GM06990 (cell line): ENCODE measurements at regions not wholly inside any gene's neighbourhood (a gene's known extent, or its start where the extent isn't known, plus 50 kb on each side); places are given as distances from the start of the nearest gene placed in this dataset.
"Not testable (repeated sequence)": the region's sequence is repeated elsewhere in the genome, so short reads cannot be mapped to it uniquely, and the experiment has no call there.

Experiments
- DNase-seq: peaks from one replicate; pipeline ENCODE4 v3.0.0-alpha.2; 2011; ENCODE audit not compliant: insufficient read length; ENCODE audit errors: extremely low read depth
- H3K27me3 ChIP-seq: replicated peaks from 2 replicates; pipeline ENCODE4 v1.6.0; 2011; ENCODE audit warnings: low read length; ENCODE audit not compliant: control insufficient read depth, insufficient read depth
- H3K36me3 ChIP-seq: 2 replicates; pipeline ENCODE4 v1.5.1; 2011; ENCODE audit warnings: low read length; ENCODE audit not compliant: control insufficient read depth, insufficient read depth
- H3K4me3 ChIP-seq: replicated peaks from 2 replicates; pipeline ENCODE4 v1.5.1; 2011; ENCODE audit warnings: low read depth, mild to moderate bottlenecking, control low read depth, low read length
- CTCF ChIP-seq: IDR thresholded peaks from 2 replicates; pipeline ENCODE4 v1.5.1; 2011; ENCODE audit warnings: low read length, control low read depth, mild to moderate bottlenecking, inconsistent platforms; ENCODE audit not compliant: insufficient read depth, poor library complexity, severe bottlenecking

GRCh38 chr3:166688665-166689064, 691.4 kb downstream of the ZBBX start:
- no peaks in the 10 kb centered on the region for H3K27me3 ChIP-seq
- TF ChIP-seq CTCF, result no peak
- DNase-seq, result no peak
- H3K4me3 ChIP-seq, result no peak overlapping the region
- no peaks in the 10 kb centered on the region for H3K36me3 ChIP-seq

GRCh38 chr3:166685246-166685645, 694.9 kb downstream of the ZBBX start:
- H3K27me3 ChIP-seq, result no peaks in the 10 kb centered on the region
- H3K36me3 ChIP-seq, result no peaks in the 10 kb centered on the region
- TF ChIP-seq CTCF, result no peak
- no peak for DNase-seq
- no peak overlapping the region for H3K4me3 ChIP-seq

GRCh38 chr3:166684077-166684476, 696.0 kb downstream of the ZBBX start:
- not testable (repeated sequence) for DNase-seq, H3K27me3 ChIP-seq, H3K4me3 ChIP-seq, H3K36me3 ChIP-seq

- no peak for TF ChIP-seq CTCF
- no peak for DNase-seq
- Histone ChIP-seq H3K27me3 (no peaks in the 10 kb centered on the region), H3K4me3 (no peak overlapping the region), H3K36me3 (no peaks in the 10 kb centered on the region)
Measured at GRCh38 chr3:166669781-166670180, 710.3 kb downstream of the ZBBX start.

- no peak overlapping the region for H3K4me3 ChIP-seq
- no peak for TF ChIP-seq CTCF
- no peaks in the 10 kb centered on the region for H3K36me3 ChIP-seq
- no peak for DNase-seq
- no peaks in the 10 kb centered on the region for H3K27me3 ChIP-seq
Measured at GRCh38 chr3:166663194-166663593, 716.9 kb downstream of the ZBBX start.

- H3K4me3 ChIP-seq, result no peak overlapping the region
- no peaks in the 10 kb centered on the region for H3K36me3 ChIP-seq
- no peak for DNase-seq
- TF ChIP-seq CTCF, result no peak
- no peaks in the 10 kb centered on the region for H3K27me3 ChIP-seq
Measured at GRCh38 chr3:166661621-166662020, 718.5 kb downstream of the ZBBX start.
